Mesenchymal stem cell (in vitro differentiated cells and primary cell): ENCODE measurements at regions not wholly inside any gene's neighbourhood (a gene's known extent, or its start where the extent isn't known, plus 50 kb on each side); places are given as distances from the start of the nearest gene placed in this dataset.
A peak's percentile ranks its signal among the peaks of the same experiment; 100 is the strongest.
"Not testable (repeated sequence)": the region's sequence is repeated elsewhere in the genome, so short reads cannot be mapped to it uniquely, and the experiment has no call there.

Experiments used
- DNase-seq: peaks from one replicate; pipeline ENCODE4 v3.0.0-alpha.2; 2013
- H2AFZ ChIP-seq: one replicate; pipeline ENCODE4 v1.6.1; 2013; ENCODE audit warnings: low read depth, mild to moderate bottlenecking, control low read depth, inconsistent platforms, low read length, moderate library complexity
- H2AK5ac ChIP-seq: 2 replicates; pipeline ENCODE4 v1.6.1; 2013; ENCODE audit warnings: low read length, moderate library complexity, mild to moderate bottlenecking, inconsistent platforms; ENCODE audit not compliant: severe bottlenecking
- H2BK120ac ChIP-seq: one replicate; pipeline ENCODE4 v1.6.1; 2013; ENCODE audit warnings: low read depth, mild to moderate bottlenecking, inconsistent platforms, low read length, moderate library complexity
- H2BK12ac ChIP-seq, 2 experiments: one replicate each; pipeline ENCODE4 v1.6.1; 2013; ENCODE audit warnings: inconsistent platforms in 2 of 2, low read length in 2 of 2, mild to moderate bottlenecking in 2 of 2, moderate library complexity in 2 of 2, control low read depth in 1 of 2
- H2BK15ac ChIP-seq: one replicate; pipeline ENCODE4 v1.6.1; 2013; ENCODE audit warnings: mild to moderate bottlenecking, low read depth, inconsistent platforms; ENCODE audit not compliant: poor library complexity, severe bottlenecking
- H2BK5ac ChIP-seq: 2 replicates; pipeline ENCODE4 v1.6.1; 2013; ENCODE audit warnings: low read depth, mild to moderate bottlenecking, low read length, control low read depth, inconsistent platforms; ENCODE audit not compliant: poor library complexity, severe bottlenecking
- H3K14ac ChIP-seq, 2 experiments: one replicate each; pipeline ENCODE4 v1.6.1; 2013; ENCODE audit warnings: inconsistent platforms in 2 of 2, low read length in 2 of 2, control low read depth in 1 of 2, mild to moderate bottlenecking in 1 of 2, moderate library complexity in 1 of 2
- H3K18ac ChIP-seq, 2 experiments: one replicate each; pipeline ENCODE4 v1.6.1; 2013; ENCODE audit warnings: inconsistent platforms in 2 of 2, low read length in 2 of 2, control low read depth in 1 of 2, low read depth in 1 of 2, mild to moderate bottlenecking in 1 of 2
- H3K23ac ChIP-seq, 2 experiments: one replicate each; pipeline ENCODE4 v1.6.1; 2013; ENCODE audit warnings: inconsistent platforms in 2 of 2, low read length in 2 of 2, mild to moderate bottlenecking in 2 of 2, moderate library complexity in 2 of 2, control low read depth in 1 of 2
- H3K27ac ChIP-seq: 2 replicates; pipeline ENCODE4 v1.5.1; 2013; ENCODE audit warnings: mild to moderate bottlenecking, moderate library complexity, low read length, control low read depth, inconsistent platforms; ENCODE audit not compliant: poor library complexity, severe bottlenecking
- H3K27me3 ChIP-seq, 2 experiments: 2 replicates each; pipeline versions ENCODE4 v1.6.1 to v1.7.0; 2013; ENCODE audit warnings: low read length in 2 of 2, mild to moderate bottlenecking in 2 of 2, moderate library complexity in 2 of 2, control low read depth in 1 of 2, inconsistent platforms in 1 of 2; ENCODE audit not compliant: control insufficient read depth in 1 of 2, insufficient read depth in 1 of 2
- H3K36me3 ChIP-seq, 2 experiments: 2 replicates each; pipeline versions ENCODE4 v1.6.1 to v1.7.0; 2013; ENCODE audit warnings: low read length in 2 of 2, control low read depth in 1 of 2, inconsistent platforms in 1 of 2, low read depth in 1 of 2, mild to moderate bottlenecking in 1 of 2; ENCODE audit not compliant: insufficient read depth in 2 of 2, control insufficient read depth in 1 of 2
- H3K4ac ChIP-seq, 2 experiments: one replicate each; pipeline ENCODE4 v1.6.1; 2013; ENCODE audit warnings: inconsistent platforms in 2 of 2, low read length in 2 of 2, mild to moderate bottlenecking in 2 of 2, moderate library complexity in 2 of 2, control low read depth in 1 of 2, low read depth in 1 of 2
- H3K4me1 ChIP-seq: 2 replicates; pipeline ENCODE4 v1.6.1; 2013; ENCODE audit warnings: low read depth, low read length, control low read depth; ENCODE audit not compliant: control insufficient read depth, insufficient read depth
- H3K4me2 ChIP-seq: 2 replicates; pipeline ENCODE4 v1.6.1; 2013; ENCODE audit warnings: low read length, mild to moderate bottlenecking, inconsistent platforms; ENCODE audit not compliant: poor library complexity, severe bottlenecking
- H3K4me3 ChIP-seq, 2 experiments: 2 replicates each; pipeline versions ENCODE4 v1.5.1 to v1.7.0; 2013; ENCODE audit warnings: low read length in 2 of 2, mild to moderate bottlenecking in 2 of 2, control low read depth in 1 of 2, low read depth in 1 of 2; ENCODE audit not compliant: insufficient read depth in 1 of 2
- H3K79me1 ChIP-seq: replicated peaks from 2 replicates; pipeline ENCODE4 v1.6.1; 2013; ENCODE audit warnings: mild to moderate bottlenecking, control low read depth, low read length, inconsistent platforms; ENCODE audit not compliant: poor library complexity, severe bottlenecking
- H3K9ac ChIP-seq: 2 replicates; pipeline ENCODE4 v1.7.0; 2013; ENCODE audit warnings: mild to moderate bottlenecking, low read length, moderate library complexity
- H3K9me3 ChIP-seq: 2 replicates; pipeline ENCODE4 v1.7.0; 2013; ENCODE audit warnings: mild to moderate bottlenecking, low read length; ENCODE audit not compliant: control insufficient read depth
- H4K8ac ChIP-seq: one replicate; pipeline ENCODE4 v1.6.1; 2013; ENCODE audit warnings: inconsistent platforms, mild to moderate bottlenecking, low read length, moderate library complexity
- H4K91ac ChIP-seq: one replicate; pipeline ENCODE4 v1.6.1; 2013; ENCODE audit warnings: mild to moderate bottlenecking, low read length, inconsistent platforms
- WGBS: methylation state at CpG from one replicate; pipeline ENCODE4 v1.1.7; 2013; ENCODE audit warnings: mixed read lengths; 5-methylcytosine and 5-hydroxymethylcytosine counted together

DNA sequence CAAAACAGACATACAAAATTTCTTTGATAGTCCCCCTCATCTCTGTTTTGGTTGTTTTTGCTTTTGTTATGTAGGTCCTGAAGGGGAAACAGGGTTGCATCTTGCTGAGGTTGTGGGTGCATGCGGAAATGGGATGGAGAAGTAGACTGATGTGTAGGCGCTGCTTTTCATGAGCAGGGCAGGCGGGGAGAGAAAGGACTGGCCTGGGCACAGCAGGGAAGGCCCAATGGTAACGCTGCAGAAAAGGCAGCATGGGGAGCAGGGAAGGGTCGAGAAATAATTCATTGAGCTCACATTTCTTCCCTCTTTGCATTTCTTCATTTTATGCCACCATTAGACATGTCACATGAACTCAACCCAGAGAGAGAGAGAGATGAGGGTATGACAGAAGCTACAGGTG, 74.3 kb upstream of the CCN2 start:
- H4K91ac ChIP-seq = no peak overlapping the region
- no peak overlapping the region for H2AFZ ChIP-seq
- H3K4me2 ChIP-seq = no peak overlapping the region
- H2BK12ac ChIP-seq = no peak overlapping the region
- no peak overlapping the region for H2BK15ac ChIP-seq
- no peak overlapping the region for H2BK120ac ChIP-seq
- H3K27me3 ChIP-seq = no peaks in the 10 kb centered on the region
- H3K36me3 ChIP-seq = no peaks in the 10 kb centered on the region
- no peaks in the 10 kb centered on the region for H3K4me1 ChIP-seq
- H3K27ac ChIP-seq = no peak overlapping the region
- H2AK5ac ChIP-seq = peak overlapping the region; percentile 35
- H3K9ac ChIP-seq = no peak overlapping the region
- no peaks in the 10 kb centered on the region for H3K79me1 ChIP-seq
- no peak overlapping the region for H3K4ac ChIP-seq
- H2BK5ac ChIP-seq = no peak overlapping the region
- no peak overlapping the region for H4K8ac ChIP-seq
- H3K9me3 ChIP-seq = no peaks in the 10 kb centered on the region
- WGBS = 94% methylated on average over 3 of the region's 5 CpGs
- H3K4me3 ChIP-seq = no peak overlapping the region
- no peak overlapping the region for H3K23ac ChIP-seq
- H3K18ac ChIP-seq = peak overlapping the region in 1 of 2 experiments; percentile 40
- H3K14ac ChIP-seq = no peak overlapping the region
- no peak for DNase-seq

- no peak overlapping the region for H2BK5ac ChIP-seq
- no peaks in the 10 kb centered on the region for H3K27me3 ChIP-seq
- H3K27ac ChIP-seq = no peak overlapping the region
- no peaks in the 10 kb centered on the region for H3K79me1 ChIP-seq
- H3K23ac ChIP-seq = no peak overlapping the region
- WGBS = 90% methylated on average over 4 of the region's 5 CpGs
- H2BK120ac ChIP-seq = no peak overlapping the region
- no peak for DNase-seq
- no peak overlapping the region for H3K4ac ChIP-seq
- no peak overlapping the region for H3K14ac ChIP-seq
- no peak overlapping the region for H4K91ac ChIP-seq
- no peak overlapping the region for H4K8ac ChIP-seq
- H3K18ac ChIP-seq = no peak overlapping the region
- H2AFZ ChIP-seq = no peak overlapping the region
- no peak overlapping the region for H3K4me2 ChIP-seq
- peaks cover 2% of the 10 kb centered on the region for H3K4me1 ChIP-seq
- H3K36me3 ChIP-seq = no peaks in the 10 kb centered on the region
- H3K9ac ChIP-seq = no peak overlapping the region
- H3K9me3 ChIP-seq = no peaks in the 10 kb centered on the region
- no peak overlapping the region for H2AK5ac ChIP-seq
- H3K4me3 ChIP-seq = no peak overlapping the region
- peak overlapping the region; percentile 63 for H2BK15ac ChIP-seq
- no peak overlapping the region for H2BK12ac ChIP-seq
These were observed 72.3 kb upstream of the CCN2 start for GRCh38 chr6:132023490-132023889.

GRCh38 chr6:132021552-132022375, 70.6 kb upstream of the CCN2 start:
- Histone ChIP-seq H3K18ac (peak overlapping the region in 1 of 2 experiments; percentile 64), H3K36me3 (no peaks in the 10 kb centered on the region), H2BK5ac (no peak overlapping the region), H4K91ac (no peak overlapping the region), H3K23ac (no peak overlapping the region), H2BK15ac (no peak overlapping the region), H3K4me1 (peaks cover 2% of the 10 kb centered on the region), H2BK12ac (no peak overlapping the region), H3K4ac (no peak overlapping the region), H3K27ac (no peak overlapping the region), H3K4me3 (no peak overlapping the region), H3K14ac (no peak overlapping the region), H3K79me1 (no peaks in the 10 kb centered on the region), H2AFZ (no peak overlapping the region), H3K9ac (no peak overlapping the region), H4K8ac (no peak overlapping the region), H2BK120ac (no peak overlapping the region), H3K27me3 (no peaks in the 10 kb centered on the region), H3K9me3 (no peaks in the 10 kb centered on the region), H2AK5ac (no peak overlapping the region), H3K4me2 (no peak overlapping the region)
- 92% methylated on average over 3 of the region's 4 CpGs for WGBS
- DNase-seq = no peak

- not testable (repeated sequence) for H3K79me1 ChIP-seq, H3K18ac ChIP-seq, H3K4me2 ChIP-seq, H2BK120ac ChIP-seq, H3K27me3 ChIP-seq, H3K27ac ChIP-seq, H3K23ac ChIP-seq, H3K4ac ChIP-seq, H2AK5ac ChIP-seq, H3K9me3 ChIP-seq, H2BK15ac ChIP-seq, H3K14ac ChIP-seq, H4K8ac ChIP-seq, H3K4me3 ChIP-seq, H2BK12ac ChIP-seq, H2BK5ac ChIP-seq, H4K91ac ChIP-seq, H3K36me3 ChIP-seq, H3K4me1 ChIP-seq, DNase-seq, H2AFZ ChIP-seq
- WGBS = 94% methylated on average over 3 of the region's 4 CpGs
- H3K9ac ChIP-seq = peak overlapping the region; percentile 78
These were observed 69.7 kb upstream of the CCN2 start for GRCh38 chr6:132020918-132021317.
